HFF-Myc (cell line): ENCODE measurements at regions not wholly inside any gene's neighbourhood (a gene's known extent, or its start where the extent isn't known, plus 50 kb on each side); places are given as distances from the start of the nearest gene placed in this dataset.
"Not testable (repeated sequence)": the region's sequence is repeated elsewhere in the genome, so short reads cannot be mapped to it uniquely, and the experiment has no call there.

Experiments used
- DNase-seq: peaks from one replicate; pipeline ENCODE4 v3.0.0-alpha.2; 2011; ENCODE audit warnings: low read depth; ENCODE audit errors: extremely low read depth
- H3K4me3 ChIP-seq: replicated peaks from 2 replicates; pipeline ENCODE4 v1.5.1; 2011; ENCODE audit warnings: low read depth, mild to moderate bottlenecking, control low read depth, low read length
- TF ChIP-seq, protein P1 (sequence below): IDR thresholded peaks from 2 replicates; pipeline ENCODE4 v1.5.1; 2012; ENCODE audit warnings: mild to moderate bottlenecking, low read depth, low read length, control low read depth; ENCODE audit errors: missing control alignments

DNA sequence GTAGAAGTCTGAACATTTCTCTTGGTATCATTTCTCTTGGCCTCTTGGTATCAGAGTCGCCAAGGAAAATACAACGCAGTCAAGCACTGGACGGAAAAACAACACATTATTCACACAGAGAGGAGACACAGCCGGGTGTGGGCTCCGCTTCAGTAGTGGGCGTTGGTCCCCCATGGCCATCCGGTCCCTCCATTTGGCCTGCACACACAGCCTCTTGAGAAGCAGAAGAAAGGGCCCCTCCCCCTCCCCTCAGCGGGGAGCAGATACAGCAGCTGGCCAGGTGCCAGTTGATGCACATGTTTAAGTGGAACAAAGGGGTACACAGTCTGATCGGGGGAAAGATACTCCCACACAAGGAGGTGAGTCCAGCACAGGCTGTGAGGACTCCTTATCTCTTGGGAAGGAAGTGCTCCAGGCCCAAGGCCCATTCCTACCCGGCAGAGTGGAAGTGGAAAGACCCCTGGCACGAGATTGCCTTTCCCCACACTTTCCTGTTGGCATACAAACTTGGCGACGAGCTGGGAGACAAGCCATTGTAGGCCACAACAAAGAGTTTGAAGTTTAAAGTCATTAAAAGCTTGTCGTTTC lies 311.3 kb downstream of the FAM72C start:
- TF ChIP-seq, protein P1, sequence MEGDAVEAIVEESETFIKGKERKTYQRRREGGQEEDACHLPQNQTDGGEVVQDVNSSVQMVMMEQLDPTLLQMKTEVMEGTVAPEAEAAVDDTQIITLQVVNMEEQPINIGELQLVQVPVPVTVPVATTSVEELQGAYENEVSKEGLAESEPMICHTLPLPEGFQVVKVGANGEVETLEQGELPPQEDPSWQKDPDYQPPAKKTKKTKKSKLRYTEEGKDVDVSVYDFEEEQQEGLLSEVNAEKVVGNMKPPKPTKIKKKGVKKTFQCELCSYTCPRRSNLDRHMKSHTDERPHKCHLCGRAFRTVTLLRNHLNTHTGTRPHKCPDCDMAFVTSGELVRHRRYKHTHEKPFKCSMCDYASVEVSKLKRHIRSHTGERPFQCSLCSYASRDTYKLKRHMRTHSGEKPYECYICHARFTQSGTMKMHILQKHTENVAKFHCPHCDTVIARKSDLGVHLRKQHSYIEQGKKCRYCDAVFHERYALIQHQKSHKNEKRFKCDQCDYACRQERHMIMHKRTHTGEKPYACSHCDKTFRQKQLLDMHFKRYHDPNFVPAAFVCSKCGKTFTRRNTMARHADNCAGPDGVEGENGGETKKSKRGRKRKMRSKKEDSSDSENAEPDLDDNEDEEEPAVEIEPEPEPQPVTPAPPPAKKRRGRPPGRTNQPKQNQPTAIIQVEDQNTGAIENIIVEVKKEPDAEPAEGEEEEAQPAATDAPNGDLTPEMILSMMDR: no peak
- DNase-seq: no peak
- no peak overlapping the region for H3K4me3 ChIP-seq

DNA sequence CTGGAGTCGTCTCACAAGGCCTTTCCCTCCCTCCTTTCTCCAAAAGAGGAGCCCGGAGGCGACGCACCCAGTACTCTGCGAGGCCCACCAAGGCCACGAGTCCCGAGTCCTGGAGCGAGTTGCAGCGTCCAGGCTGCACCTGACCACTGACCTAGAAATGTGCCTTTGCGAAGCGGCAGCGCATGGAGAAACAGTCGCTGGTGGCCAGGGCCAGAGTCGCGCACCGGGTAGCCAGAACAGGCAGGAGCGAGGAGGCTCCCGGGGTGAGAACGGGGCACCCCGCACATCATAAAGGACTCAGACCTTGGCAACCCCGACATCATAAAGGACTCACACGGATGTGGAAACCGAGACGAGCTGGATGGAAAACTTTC lies 318.4 kb downstream of the FAM72C start:
- TF ChIP-seq, protein P1: no peak

DNA sequence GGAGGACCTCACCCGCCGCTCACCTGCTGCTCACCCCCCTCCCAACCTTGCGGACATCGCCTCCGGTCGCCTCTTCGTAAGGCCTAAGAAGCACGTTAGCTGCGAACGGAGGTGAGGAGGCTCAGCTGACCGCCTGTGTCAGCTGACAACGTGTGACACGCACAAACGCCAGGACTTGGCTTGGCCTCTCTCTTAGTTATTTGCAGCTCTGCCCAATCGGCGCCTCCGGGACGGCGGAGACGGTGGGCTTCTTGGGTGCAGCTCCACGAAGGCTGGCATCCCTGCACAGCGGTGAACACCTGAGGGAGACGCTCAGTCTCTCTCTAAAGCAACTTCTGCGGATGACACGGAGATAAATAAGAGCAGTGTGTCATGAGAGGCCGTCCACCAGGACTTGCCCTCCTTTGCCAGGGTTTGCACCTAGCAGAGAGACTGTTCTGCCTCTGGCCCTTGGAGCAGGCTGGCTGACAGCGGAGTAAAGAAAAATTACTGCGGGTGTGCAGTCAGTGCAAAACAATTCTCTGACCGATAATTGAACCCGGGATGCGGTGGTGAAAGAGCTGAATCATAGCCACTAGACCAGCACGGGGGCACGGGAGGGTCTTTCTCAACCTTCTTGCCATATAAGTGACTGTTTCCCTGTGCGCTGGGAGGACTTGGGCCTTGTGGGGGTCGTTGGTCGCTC lies 318.9 kb downstream of the FAM72C start:
- TF ChIP-seq, protein P1: no peak
- H3K4me3 ChIP-seq: no peak overlapping the region
- DNase-seq: no peak

More for the DNA sequence above, 318.4 kb downstream of the FAM72C start:
- no peak overlapping the region for H3K4me3 ChIP-seq
- no peak for DNase-seq

DNA sequence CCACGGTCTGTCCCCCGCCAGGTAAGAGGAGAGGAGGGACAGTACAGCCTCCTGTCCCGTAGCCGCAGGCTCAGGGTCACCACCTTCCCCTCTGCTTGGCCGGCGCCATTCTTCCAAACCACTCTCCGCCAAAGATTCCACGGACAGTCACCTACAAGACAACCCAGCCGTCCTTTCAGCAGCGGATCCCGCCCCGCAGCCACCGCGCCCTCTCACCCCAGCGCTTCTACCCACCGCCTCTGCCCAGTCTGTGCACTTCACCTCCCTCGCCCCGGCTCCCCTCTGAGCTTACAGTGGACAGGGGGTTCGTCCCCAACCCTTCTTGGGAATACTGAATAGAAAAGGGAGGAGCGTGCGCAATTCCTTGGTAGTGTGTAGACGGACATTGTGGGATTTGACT lies 319.6 kb downstream of the FAM72C start:
- TF ChIP-seq, protein P1: no peak
- DNase-seq: no peak
- H3K4me3 ChIP-seq: no peak overlapping the region

DNA sequence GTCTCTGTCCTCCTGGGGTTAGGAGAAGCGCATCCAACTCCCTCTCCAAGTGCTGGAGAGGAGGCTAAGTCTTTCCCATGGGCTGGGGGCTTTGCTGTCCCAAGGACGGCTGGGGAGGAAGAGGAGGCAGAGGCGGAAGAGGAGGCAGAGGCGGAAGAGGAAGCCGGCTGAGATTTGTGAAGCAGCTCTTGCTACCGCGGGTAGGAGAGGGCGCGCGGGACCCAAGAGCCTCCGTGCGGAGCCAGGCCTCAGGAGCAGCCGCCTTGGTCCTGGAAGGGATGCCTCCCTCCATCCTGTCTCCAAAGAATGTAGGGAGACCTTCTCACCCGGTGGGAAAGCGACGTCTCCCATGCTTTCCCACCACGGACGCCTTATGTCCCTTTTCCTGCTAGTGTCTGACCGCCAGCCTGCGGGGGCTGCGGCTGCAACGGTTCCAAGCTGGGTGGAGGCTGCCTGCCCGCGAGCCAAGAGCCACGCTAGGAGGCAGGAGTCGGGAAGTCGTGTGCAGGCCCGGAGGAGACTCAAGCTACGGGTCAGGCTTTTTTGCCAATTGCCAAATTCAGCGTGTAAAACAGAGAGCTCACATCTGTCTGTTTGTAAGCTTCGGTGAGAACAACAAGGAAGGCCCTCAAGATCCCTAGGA lies 320.3 kb downstream of the FAM72C start:
- no peak overlapping the region for H3K4me3 ChIP-seq
- TF ChIP-seq, protein P1: no peak
- DNase-seq: no peak

DNA sequence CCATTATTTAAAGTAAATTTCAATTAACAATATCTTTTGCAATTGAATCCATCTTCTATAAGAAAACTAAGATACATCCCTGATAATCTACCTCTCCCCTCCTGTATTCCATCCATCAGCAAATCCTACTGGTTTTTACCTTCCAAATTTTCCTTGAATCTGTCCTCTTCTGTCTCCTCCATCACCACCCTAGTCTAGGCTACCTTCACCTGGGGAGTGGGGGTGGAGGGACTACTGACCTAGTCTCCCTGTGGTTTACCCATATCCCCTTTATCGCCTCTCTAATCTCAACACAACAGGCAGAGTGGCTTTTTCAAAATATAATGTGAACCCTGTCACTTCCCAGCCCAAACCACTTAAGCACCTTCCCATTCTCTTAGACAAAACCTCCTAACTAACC lies 327.8 kb downstream of the FAM72C start:
- DNase-seq, H3K4me3 ChIP-seq: not testable (repeated sequence)

DNA sequence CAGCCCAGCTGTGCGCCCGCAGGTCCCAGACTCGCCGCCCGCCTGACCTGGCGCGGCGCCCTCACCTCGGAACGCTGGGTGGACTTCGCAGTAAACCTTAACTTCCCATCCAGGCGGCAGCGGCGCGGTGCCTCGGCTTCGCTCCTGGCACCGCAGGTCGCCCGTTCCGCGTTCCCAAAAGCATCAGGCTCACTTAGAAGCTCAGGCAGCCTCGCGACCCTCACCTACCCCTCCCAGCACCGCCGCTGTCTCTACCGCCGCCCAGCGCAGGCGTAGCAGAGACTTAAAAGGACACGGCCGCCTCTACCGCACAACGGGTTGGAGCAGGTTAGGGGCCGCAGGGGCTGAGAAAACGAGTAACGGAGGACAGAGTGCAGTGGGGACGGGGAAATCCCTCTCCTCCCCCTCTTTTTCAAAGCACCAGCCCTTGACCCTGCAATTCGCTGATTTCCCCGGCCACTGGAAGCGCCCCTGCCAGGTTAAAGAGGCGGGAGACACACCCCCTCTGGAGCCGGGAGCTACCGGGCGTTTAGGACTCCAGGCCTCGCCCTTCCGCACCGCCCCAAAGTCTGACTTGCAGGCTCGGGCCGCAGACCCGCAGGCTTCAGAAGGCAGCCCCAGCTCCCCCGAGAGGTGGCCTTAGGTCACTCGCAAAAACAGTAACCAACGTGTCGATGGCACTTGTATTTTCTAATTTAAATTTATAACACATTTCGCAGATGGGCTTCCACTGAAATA lies 328.5 kb downstream of the FAM72C start:
- DNase-seq: no peak
- H3K4me3 ChIP-seq: no peak overlapping the region
- TF ChIP-seq, protein P1: no peak
